Prostate gland (tissue), 2 donors: ENCODE measurements at regions not wholly inside any gene's neighbourhood (a gene's known extent, or its start where the extent isn't known, plus 50 kb on each side); places are given as distances from the start of the nearest gene placed in this dataset.

Experiments used
- DNase-seq: peaks from one replicate; pipeline ENCODE4 v3.0.0-alpha.2; 2019; ENCODE audit warnings: low spot score
- H3K27ac ChIP-seq, 2 donors: fragments of 200-600 bp; sonication (generic); 2 replicates each; pipeline ENCODE4 v1.5.1; 2017 to 2019
- H3K27me3 ChIP-seq: fragments of 200-600 bp; sonication (generic); replicated peaks from 2 replicates; pipeline ENCODE4 v1.5.1; 2019; ENCODE audit not compliant: insufficient read depth
- H3K36me3 ChIP-seq, 2 donors: fragments of 200-600 bp; sonication (generic); 1 replicate in 1 of 2; 2 replicates in 1 of 2; pipeline versions ENCODE4 v1.5.1 to v1.8.1; 2017 to 2019
- H3K4me1 ChIP-seq: fragments of 200-600 bp; sonication (generic); replicated peaks from 2 replicates; pipeline ENCODE4 v1.5.1; 2019
- H3K4me3 ChIP-seq, 2 donors: fragments of 200-600 bp; sonication (generic); 2 replicates each; pipeline ENCODE4 v1.5.1; 2017 to 2019
- H3K9me3 ChIP-seq: fragments of 200-600 bp; sonication (generic); 2 replicates; pipeline ENCODE4 v1.5.1; 2017
- CTCF ChIP-seq, 4 experiments: fragments of 200-600 bp in 2 of 4; fragments of 450-650 bp in 2 of 4; sonication (generic) in 2 of 4; IDR thresholded peaks; 1 replicate in 3 of 4; 2 replicates in 1 of 4; pipeline ENCODE4 v1.5.1; 2016 to 2019; ENCODE audit warnings: antibody characterized with exemption in 4 of 4, mild to moderate bottlenecking in 2 of 4, moderate library complexity in 2 of 4
- POLR2A ChIP-seq: fragments of 450-650 bp; IDR thresholded peaks from one replicate; pipeline ENCODE4 v1.6.1; 2016; ENCODE audit warnings: antibody characterized with exemption, mild to moderate bottlenecking
- POLR2AphosphoS5 ChIP-seq: sonication (generic); formaldehyde crosslinking; IDR thresholded peaks from one replicate; pipeline ENCODE4 v1.6.1; 2017; ENCODE audit warnings: antibody characterized with exemption
- WGBS: methylation state at CpG from one replicate; pipeline ENCODE4 v1.1.5; 2018; 5-methylcytosine and 5-hydroxymethylcytosine counted together
- intact Hi-C: fragments of 100-400 bp; cut with DNase I; formaldehyde crosslinking; loops from one replicate; pipeline ENCODE4 v1.14.2; 2022

GRCh38 chr2:41937464-41937906, 110.3 kb upstream of the PKDCC start:
- intact Hi-C loops: loop anchor here (10.0 kb wide), 1 partner anchor 107 kb away; the partner anchor contains the start of gene PKDCC
- WGBS: 83% methylated on average over 5 of the region's 5 CpGs
- H3K9me3 ChIP-seq: no peaks in the 10 kb centered on the region
- no peaks in the 10 kb centered on the region for H3K36me3 ChIP-seq
- H3K4me3 ChIP-seq: no peak overlapping the region
- H3K4me1 ChIP-seq: no peaks in the 10 kb centered on the region
- no peaks in the 10 kb centered on the region for H3K27me3 ChIP-seq
- TF ChIP-seq POLR2A (no peak), POLR2AphosphoS5 (no peak), CTCF (IDR thresholded peaks at IDR 0.05) (no peak)
- H3K27ac ChIP-seq: no peak overlapping the region
- no peak for DNase-seq

DNA sequence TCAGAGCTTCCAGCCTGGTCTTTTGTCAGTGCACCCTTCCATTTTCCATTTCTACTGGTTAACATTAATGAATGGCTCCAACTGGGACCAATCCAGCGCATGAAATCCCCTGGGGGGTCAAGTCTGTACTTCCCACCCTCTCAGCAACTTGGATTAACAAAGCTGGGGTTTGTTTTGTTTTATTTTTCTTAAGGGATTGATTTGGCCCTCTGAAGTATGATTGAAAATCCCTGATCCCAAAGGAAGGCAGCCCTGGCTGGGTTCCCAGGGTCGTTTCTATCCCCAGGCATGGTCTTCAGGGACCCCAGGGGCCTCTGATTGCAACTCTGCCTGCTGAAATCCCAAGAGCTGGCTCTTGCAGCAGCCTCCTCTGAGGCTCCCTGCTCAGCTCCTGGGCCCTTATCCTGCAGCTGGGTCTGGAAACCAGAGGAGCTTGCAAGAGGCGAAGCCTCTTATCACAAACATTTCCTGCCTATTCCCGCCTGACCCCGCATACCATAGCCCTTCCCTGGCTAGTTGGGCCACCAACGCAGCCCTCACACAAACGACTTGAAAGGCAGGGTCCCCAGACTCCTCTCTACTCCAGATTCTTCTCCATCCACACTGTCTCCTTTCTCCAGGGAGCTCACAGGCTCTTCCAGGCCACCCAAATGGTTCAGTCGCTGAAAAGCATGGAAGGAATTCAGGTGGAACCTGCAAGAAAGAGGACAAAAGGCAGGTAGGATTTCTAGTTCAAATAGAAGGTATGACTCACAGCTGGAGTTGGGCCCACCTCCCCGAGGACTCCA, 109.7 kb upstream of the PKDCC start:
- WGBS: 48% methylated on average over 9 of the region's 9 CpGs
- Histone ChIP-seq H3K9me3 (no peaks in the 10 kb centered on the region), H3K36me3 (no peaks in the 10 kb centered on the region), H3K4me1 (no peaks in the 10 kb centered on the region), H3K27me3 (no peaks in the 10 kb centered on the region), H3K27ac (no peak overlapping the region), H3K4me3 (no peak overlapping the region)
- intact Hi-C loops: loop anchor here (10.0 kb wide), 1 partner anchor 107 kb away; the partner anchor contains the start of gene PKDCC
- DNase-seq: no peak
- no peak for TF ChIP-seq CTCF (IDR thresholded peaks at IDR 0.05)
- TF ChIP-seq POLR2A: no peak
- TF ChIP-seq POLR2AphosphoS5: no peak

DNA sequence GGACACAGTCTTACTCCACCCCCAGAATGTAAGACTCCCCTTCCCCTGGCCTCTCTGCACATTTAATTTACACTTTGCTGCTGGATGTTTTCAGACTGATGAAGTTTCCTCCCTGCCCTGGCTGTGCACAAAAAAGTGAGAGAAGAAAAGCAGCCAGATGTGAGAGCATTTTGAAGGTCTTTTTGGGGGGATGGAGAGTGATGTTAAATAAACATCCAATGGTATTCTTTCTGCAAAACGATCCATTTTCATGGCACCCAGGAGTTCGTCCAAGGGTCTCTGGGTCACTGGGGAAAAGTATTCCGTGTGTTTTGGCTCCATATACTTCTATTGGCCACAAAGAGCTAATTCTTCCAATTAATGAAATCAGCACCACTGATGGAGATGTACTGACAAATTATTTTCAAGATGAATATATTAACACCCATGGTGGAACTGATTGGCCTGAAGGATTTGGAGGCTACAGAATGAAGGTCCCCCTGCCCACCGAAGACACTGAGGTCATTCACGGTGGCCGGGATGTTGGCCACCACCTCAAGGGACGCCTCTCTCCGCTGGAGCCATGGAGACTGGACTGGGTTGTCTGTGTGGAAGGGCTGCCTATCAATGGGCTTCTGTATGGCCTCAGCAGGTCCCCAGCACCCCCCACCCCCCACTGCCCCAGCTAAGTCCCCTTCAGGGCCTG, 107.6 kb upstream of the PKDCC start:
- 65% methylated on average over 8 of the region's 8 CpGs for WGBS

DNA sequence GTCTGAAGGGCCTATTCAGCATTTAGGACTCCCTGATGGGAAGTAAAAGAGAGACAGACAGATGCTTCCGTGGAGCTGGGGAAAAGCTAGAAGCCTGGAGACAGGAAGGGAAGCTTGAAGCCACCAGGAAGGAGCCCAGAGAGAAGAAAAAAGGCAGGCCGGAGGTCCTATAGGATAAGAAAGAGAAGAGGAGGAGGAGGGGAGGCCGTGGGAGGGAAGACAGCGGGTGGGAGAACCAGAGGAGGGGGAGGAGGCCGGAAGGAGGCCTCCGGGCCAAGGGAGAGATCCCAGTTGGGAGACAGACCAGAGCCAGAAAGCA, 107.1 kb upstream of the PKDCC start:
- no peak for TF ChIP-seq CTCF (IDR thresholded peaks at IDR 0.05)
- no peak for TF ChIP-seq POLR2A
- TF ChIP-seq POLR2AphosphoS5: no peak
- Histone ChIP-seq H3K4me3 (no peak overlapping the region), H3K27me3 (no peaks in the 10 kb centered on the region), H3K4me1 (no peaks in the 10 kb centered on the region), H3K27ac (no peak overlapping the region), H3K36me3 (no peaks in the 10 kb centered on the region), H3K9me3 (no peaks in the 10 kb centered on the region)
- DNase-seq: no peak
- WGBS: 47% methylated on average over 6 of the region's 6 CpGs
- intact Hi-C loops: no loop called here

More for the DNA sequence above, 107.6 kb upstream of the PKDCC start:
- no peaks in the 10 kb centered on the region for H3K27me3 ChIP-seq
- intact Hi-C loops: no loop called here
- no peak for TF ChIP-seq POLR2A
- no peak overlapping the region for H3K27ac ChIP-seq
- no peaks in the 10 kb centered on the region for H3K36me3 ChIP-seq
- no peak overlapping the region for H3K4me3 ChIP-seq
- DNase-seq: no peak
- no peaks in the 10 kb centered on the region for H3K4me1 ChIP-seq
- H3K9me3 ChIP-seq: no peaks in the 10 kb centered on the region

DNA sequence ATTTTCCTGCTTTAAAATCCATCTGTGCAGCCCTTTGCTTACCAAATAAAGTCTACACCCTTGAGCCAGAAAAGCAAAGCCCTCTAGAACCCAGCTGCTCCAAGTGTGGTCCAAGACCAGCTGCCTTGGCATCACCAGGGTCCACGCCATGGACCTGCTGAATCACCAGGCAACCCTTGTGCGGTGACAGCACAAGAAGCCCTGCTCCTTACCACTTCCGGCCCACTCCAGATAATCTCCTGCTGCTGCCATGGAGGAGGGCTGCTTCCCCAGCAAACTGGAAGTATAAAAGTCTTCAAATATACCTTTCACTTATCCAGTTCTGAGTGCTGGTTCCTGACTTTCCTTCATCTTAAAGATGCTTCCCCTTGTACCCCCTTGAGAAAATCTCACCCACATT, 106.0 kb upstream of the PKDCC start:
- no peak overlapping the region for H3K4me3 ChIP-seq
- H3K9me3 ChIP-seq: no peaks in the 10 kb centered on the region
- TF ChIP-seq POLR2A (no peak), POLR2AphosphoS5 (no peak), CTCF (IDR thresholded peaks at IDR 0.05) (no peak)
- intact Hi-C loops: no loop called here
- H3K27ac ChIP-seq: no peak overlapping the region
- no peaks in the 10 kb centered on the region for H3K27me3 ChIP-seq
- DNase-seq: no peak
- WGBS: 91% methylated on average over 3 of the region's 3 CpGs
- no peaks in the 10 kb centered on the region for H3K36me3 ChIP-seq
- H3K4me1 ChIP-seq: no peaks in the 10 kb centered on the region
